Upper lobe of left lung (tissue), 6 donors: ENCODE measurements at regions not wholly inside any gene's neighbourhood (a gene's known extent, or its start where the extent isn't known, plus 50 kb on each side); places are given as distances from the start of the nearest gene placed in this dataset.

Experiments used
- ATAC-seq, 2 donors: fragments of 200-7000 bp; cut with Tn5 transposase; one replicate each; pipeline ENCODE4 v1.9.1; 2022; ENCODE audit warnings: mild to moderate bottlenecking in 2 of 2, moderate library complexity in 2 of 2; ENCODE audit not compliant: low FRiP score in 2 of 2
- DNase-seq, 2 donors: peaks; one replicate each; pipeline ENCODE4 v3.0.0-alpha.2; 2019 to 2020
- H3K27ac ChIP-seq, 4 donors: fragments of 200-600 bp; sonication (generic); one replicate each; pipeline ENCODE4 v1.5.1; 2016 to 2019
- H3K27me3 ChIP-seq, 4 donors: fragments of 200-600 bp; sonication (generic); one replicate each; pipeline ENCODE4 v1.5.1; 2017 to 2019
- H3K36me3 ChIP-seq, 4 donors: fragments of 200-600 bp; sonication (generic); one replicate each; pipeline ENCODE4 v1.5.1; 2016 to 2019
- H3K4me1 ChIP-seq, 4 donors: fragments of 200-600 bp; sonication (generic); one replicate each; pipeline ENCODE4 v1.5.1; 2018 to 2019
- H3K4me3 ChIP-seq, 4 donors: fragments of 200-600 bp; sonication (generic); one replicate each; pipeline ENCODE4 v1.5.1; 2017 to 2019; ENCODE audit warnings: mild to moderate bottlenecking in 2 of 4, moderate library complexity in 1 of 4
- H3K9me3 ChIP-seq, 4 donors: fragments of 200-600 bp; sonication (generic); one replicate each; pipeline ENCODE4 v1.5.1; 2018 to 2019
- CTCF ChIP-seq, 6 experiments: fragments of 450-650 bp in 4 of 6; fragments of 200-600 bp in 2 of 6; sonication (generic) in 2 of 6; IDR thresholded peaks; one replicate each; pipeline ENCODE4 v1.5.1; 2016 to 2019; ENCODE audit warnings: antibody characterized with exemption in 6 of 6
- EP300 ChIP-seq, 4 donors: sonication (generic); formaldehyde crosslinking; IDR thresholded peaks; one replicate each; pipeline ENCODE4 v1.5.1; 2017; ENCODE audit warnings: antibody characterized with exemption in 4 of 4, control low read depth in 2 of 4
- POLR2A ChIP-seq, 4 donors: fragments of 450-650 bp; IDR thresholded peaks; one replicate each; pipeline ENCODE4 v1.5.1; 2016 to 2017; ENCODE audit warnings: antibody characterized with exemption in 4 of 4, mild to moderate bottlenecking in 2 of 4
- POLR2AphosphoS5 ChIP-seq, 2 donors: sonication (generic); formaldehyde crosslinking; IDR thresholded peaks; one replicate each; pipeline ENCODE4 v1.5.1; 2017; ENCODE audit warnings: antibody characterized with exemption in 2 of 2
- WGBS, 2 donors: methylation state at CpG; one replicate each; pipeline ENCODE4 v1.1.5; 2017 to 2018; 5-methylcytosine and 5-hydroxymethylcytosine counted together
- donor health status: DM: no; HTN: no; CAD: no; lungs with moderate emphysema.
- donor health status: DM: no; HTN: yes; CAD: no; lungs with severe emphysema.

- no peaks in the 10 kb centered on the region for H3K4me1 ChIP-seq
- 76 to 83% methylated on average over 4 of the region's 4 CpGs for WGBS, 2 donors
- no peaks in the 10 kb centered on the region for H3K36me3 ChIP-seq
- ATAC-seq (no peak), DNase-seq (no peak)
- H3K27me3 ChIP-seq: no peaks in the 10 kb centered on the region
- H3K4me3 ChIP-seq: no peak overlapping the region
- H3K9me3 ChIP-seq: no peaks in the 10 kb centered on the region
- no peak for TF ChIP-seq POLR2AphosphoS5 (IDR thresholded peaks at IDR 0.05)
- TF ChIP-seq CTCF (IDR thresholded peaks at IDR 0.05): no peak
- TF ChIP-seq EP300 (IDR thresholded peaks at IDR 0.05): no peak
- TF ChIP-seq POLR2A (IDR thresholded peaks at IDR 0.05): no peak
- H3K27ac ChIP-seq: no peak overlapping the region
Observed at GRCh38 chr13:106275446-106276032, 259.9 kb downstream of the EFNB2 start.

GRCh38 chr13:106274551-106275203, 260.8 kb downstream of the EFNB2 start:
- Histone ChIP-seq H3K27me3 (no peaks in the 10 kb centered on the region), H3K4me3 (no peak overlapping the region), H3K36me3 (no peaks in the 10 kb centered on the region), H3K9me3 (no peaks in the 10 kb centered on the region), H3K27ac (no peak overlapping the region), H3K4me1 (no peaks in the 10 kb centered on the region)
- WGBS, 2 donors: 83 to 86% methylated on average over 3 of the region's 3 CpGs
- no peak for DNase-seq
- no peak for TF ChIP-seq CTCF (IDR thresholded peaks at IDR 0.05)
- no peak for TF ChIP-seq POLR2AphosphoS5 (IDR thresholded peaks at IDR 0.05)
- no peak for TF ChIP-seq EP300 (IDR thresholded peaks at IDR 0.05)
- no peak for TF ChIP-seq POLR2A (IDR thresholded peaks at IDR 0.05)
- no peak for ATAC-seq

- Histone ChIP-seq H3K9me3 (peaks cover 0 to 16% (median 3%) of the 10 kb centered on the region in 4 donors), H3K36me3 (no peaks in the 10 kb centered on the region), H3K27me3 (no peaks in the 10 kb centered on the region), H3K27ac (no peak overlapping the region), H3K4me1 (no peaks in the 10 kb centered on the region), H3K4me3 (no peak overlapping the region)
- TF ChIP-seq POLR2AphosphoS5 (IDR thresholded peaks at IDR 0.05) (no peak), CTCF (IDR thresholded peaks at IDR 0.05) (no peak), POLR2A (IDR thresholded peaks at IDR 0.05) (no peak), EP300 (IDR thresholded peaks at IDR 0.05) (no peak)
- ATAC-seq: no peak
- DNase-seq: no peak
- WGBS, 2 donors: 80 to 85% methylated on average over 4 of the region's 4 CpGs
Observed at GRCh38 chr13:106263801-106264200, 271.7 kb downstream of the EFNB2 start.

- 93 to 95% methylated on average over 8 of the region's 8 CpGs for WGBS, 2 donors
- no peak for ATAC-seq
- no peaks in the 10 kb centered on the region for H3K27me3 ChIP-seq
- TF ChIP-seq EP300 (IDR thresholded peaks at IDR 0.05): no peak
- TF ChIP-seq CTCF (IDR thresholded peaks at IDR 0.05): no peak
- TF ChIP-seq POLR2A (IDR thresholded peaks at IDR 0.05): no peak
- no peak for TF ChIP-seq POLR2AphosphoS5 (IDR thresholded peaks at IDR 0.05)
- H3K36me3 ChIP-seq: no peaks in the 10 kb centered on the region
- H3K4me1 ChIP-seq: no peaks in the 10 kb centered on the region
- H3K27ac ChIP-seq: no peak overlapping the region
- H3K4me3 ChIP-seq: no peak overlapping the region
- no peak for DNase-seq
- H3K9me3 ChIP-seq: peaks cover 0 to 16% (median 3%) of the 10 kb centered on the region in 4 donors
Observed at GRCh38 chr13:106262886-106263285, 272.6 kb downstream of the EFNB2 start.

GRCh38 chr13:106261450-106261849, 274.0 kb downstream of the EFNB2 start:
- no peak for DNase-seq

More at GRCh38 chr13:106261450-106261849, 274.0 kb downstream of the EFNB2 start:
- H3K27me3 ChIP-seq: no peaks in the 10 kb centered on the region
- H3K4me1 ChIP-seq: no peaks in the 10 kb centered on the region
- ATAC-seq: no peak
- H3K36me3 ChIP-seq: no peaks in the 10 kb centered on the region
- 87 to 94% methylated on average over 7 of the region's 7 CpGs for WGBS, 2 donors
- H3K9me3 ChIP-seq: peaks cover 0 to 16% (median 3%) of the 10 kb centered on the region in 4 donors
- no peak overlapping the region for H3K27ac ChIP-seq
- no peak overlapping the region for H3K4me3 ChIP-seq
- no peak for TF ChIP-seq POLR2AphosphoS5 (IDR thresholded peaks at IDR 0.05)
- no peak for TF ChIP-seq EP300 (IDR thresholded peaks at IDR 0.05)
- TF ChIP-seq CTCF (IDR thresholded peaks at IDR 0.05): no peak
- no peak for TF ChIP-seq POLR2A (IDR thresholded peaks at IDR 0.05)
